ENCODE measurements at regions not wholly inside any gene's neighbourhood (a gene's known extent, or its start where the extent isn't known, plus 50 kb on each side); places are given as distances from the start of the nearest gene placed in this dataset.

DNA sequence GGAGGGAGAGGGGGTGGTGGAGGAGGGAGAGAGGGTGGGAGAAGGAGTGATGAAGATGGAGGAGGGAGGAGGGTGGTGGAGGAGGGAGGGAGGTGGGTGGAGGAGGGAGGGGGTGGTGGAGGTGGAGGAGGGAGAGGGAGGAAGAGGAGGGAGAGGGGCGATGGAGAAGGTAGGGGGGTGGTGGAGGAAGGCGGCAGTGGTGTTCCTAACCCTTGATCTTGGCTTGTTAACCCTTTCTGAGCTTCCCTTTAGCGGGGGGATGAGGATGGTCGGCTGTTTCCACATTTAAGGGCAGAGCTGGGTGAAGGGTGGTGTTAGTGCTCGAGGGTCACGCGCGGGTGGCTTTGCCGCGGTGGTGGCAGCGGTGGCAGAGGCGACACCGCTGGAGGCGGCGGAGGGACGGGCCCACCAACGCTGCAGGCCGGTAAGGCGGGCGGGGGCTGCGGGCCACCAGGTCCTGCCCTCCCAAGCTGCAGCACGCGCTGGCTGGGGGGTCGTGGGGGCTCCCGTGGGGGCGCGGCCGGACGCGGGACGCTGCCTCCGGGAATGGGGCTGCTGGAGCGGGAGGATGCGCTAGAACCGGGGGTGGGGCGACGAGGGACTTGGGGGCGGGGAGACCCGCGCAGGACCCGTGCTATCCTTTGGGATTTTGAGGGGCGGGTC lies 156.3 kb downstream of the PTPN11 start:
- DNase-seq (no peak), ATAC-seq (no peak)
- in situ Hi-C loops (cut with MboI; ENCODE audit: low sequenced_read_pairs in 4 of 4) (no loop called here), intact Hi-C loops (cut with DNase I; ENCODE audit: low total_unique reads) (no loop called here)
- H3K27ac ChIP-seq = no peak overlapping the region
- H3K4me1 ChIP-seq = no peaks in the 10 kb centered on the region
- TF ChIP-seq, protein P1, sequence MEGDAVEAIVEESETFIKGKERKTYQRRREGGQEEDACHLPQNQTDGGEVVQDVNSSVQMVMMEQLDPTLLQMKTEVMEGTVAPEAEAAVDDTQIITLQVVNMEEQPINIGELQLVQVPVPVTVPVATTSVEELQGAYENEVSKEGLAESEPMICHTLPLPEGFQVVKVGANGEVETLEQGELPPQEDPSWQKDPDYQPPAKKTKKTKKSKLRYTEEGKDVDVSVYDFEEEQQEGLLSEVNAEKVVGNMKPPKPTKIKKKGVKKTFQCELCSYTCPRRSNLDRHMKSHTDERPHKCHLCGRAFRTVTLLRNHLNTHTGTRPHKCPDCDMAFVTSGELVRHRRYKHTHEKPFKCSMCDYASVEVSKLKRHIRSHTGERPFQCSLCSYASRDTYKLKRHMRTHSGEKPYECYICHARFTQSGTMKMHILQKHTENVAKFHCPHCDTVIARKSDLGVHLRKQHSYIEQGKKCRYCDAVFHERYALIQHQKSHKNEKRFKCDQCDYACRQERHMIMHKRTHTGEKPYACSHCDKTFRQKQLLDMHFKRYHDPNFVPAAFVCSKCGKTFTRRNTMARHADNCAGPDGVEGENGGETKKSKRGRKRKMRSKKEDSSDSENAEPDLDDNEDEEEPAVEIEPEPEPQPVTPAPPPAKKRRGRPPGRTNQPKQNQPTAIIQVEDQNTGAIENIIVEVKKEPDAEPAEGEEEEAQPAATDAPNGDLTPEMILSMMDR (IDR thresholded peaks at IDR 0.05 in 4 of 5, conservative IDR thresholded peaks at IDR 0.05 in 1 of 5) = no peak
- no peak for TF ChIP-seq POLR2A (IDR thresholded peaks at IDR 0.05)
- H3K36me3 ChIP-seq = no peaks in the 10 kb centered on the region
- no peaks in the 10 kb centered on the region for H3K9me3 ChIP-seq
- no peak overlapping the region for H3K4me3 ChIP-seq
- H3K27me3 ChIP-seq = peaks cover 11 to 28% (median 21%) of the 10 kb centered on the region in 3 donors

GRCh38 chr12:112575559-112576067 lies 156.9 kb downstream of the PTPN11 start:
- intact Hi-C loops (cut with DNase I; ENCODE audit: low total_unique reads) = no loop called here
- Histone ChIP-seq H3K4me1 (no peaks in the 10 kb centered on the region), H3K27me3 (peaks cover 11 to 28% (median 21%) of the 10 kb centered on the region in 3 donors), H3K36me3 (no peaks in the 10 kb centered on the region), H3K4me3 (no peak overlapping the region), H3K27ac (no peak overlapping the region), H3K9me3 (no peaks in the 10 kb centered on the region)
- ATAC-seq (no peak), DNase-seq (no peak)
- TF ChIP-seq POLR2A (IDR thresholded peaks at IDR 0.05) = no peak
- TF ChIP-seq, protein P1 (IDR thresholded peaks at IDR 0.05 in 4 of 5, conservative IDR thresholded peaks at IDR 0.05 in 1 of 5) = no peak
- in situ Hi-C loops (cut with MboI; ENCODE audit: low sequenced_read_pairs in 4 of 4) = no loop called here

GRCh38 chr12:112577473-112578329 lies 159.0 kb downstream of the PTPN11 start:
- TF ChIP-seq POLR2A (IDR thresholded peaks at IDR 0.05) = no peak
- TF ChIP-seq, protein P1 (IDR thresholded peaks at IDR 0.05 in 4 of 5, conservative IDR thresholded peaks at IDR 0.05 in 1 of 5) = no peak
- in situ Hi-C loops (cut with MboI; ENCODE audit: low sequenced_read_pairs in 4 of 4) = no loop called here
- no peaks in the 10 kb centered on the region for H3K9me3 ChIP-seq

DNA sequence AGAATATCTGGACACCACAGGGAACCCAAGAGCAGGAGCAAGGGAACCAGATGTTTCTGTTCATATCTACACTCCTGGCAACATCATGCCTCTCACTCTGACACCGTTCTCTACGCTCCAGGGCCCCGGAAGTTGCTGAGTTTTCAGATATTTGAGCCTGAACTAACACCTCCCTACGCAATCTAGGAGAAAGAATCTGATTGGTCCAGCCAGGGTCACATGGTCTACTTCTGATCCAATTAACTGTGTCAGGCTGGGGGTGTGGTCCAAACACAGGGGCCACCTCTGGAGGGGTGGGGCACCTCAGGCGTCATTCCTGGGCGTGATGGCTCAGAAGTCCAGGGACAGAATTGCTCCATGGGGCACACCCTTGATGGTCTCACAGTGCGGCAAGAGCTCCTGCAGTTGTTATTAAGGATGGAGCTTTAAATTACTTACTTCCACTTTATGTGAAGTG lies 165.5 kb downstream of the PTPN11 start:
- Histone ChIP-seq H3K9me3 (no peaks in the 10 kb centered on the region), H3K36me3 (no peaks in the 10 kb centered on the region), H3K4me3 (no peak overlapping the region), H3K4me1 (no peaks in the 10 kb centered on the region), H3K27me3 (no peaks in the 10 kb centered on the region), H3K27ac (no peak overlapping the region)
- in situ Hi-C loops (cut with MboI; ENCODE audit: low sequenced_read_pairs in 4 of 4) (no loop called here), intact Hi-C loops (cut with DNase I; ENCODE audit: low total_unique reads) (no loop called here)
- DNase-seq (no peak), ATAC-seq (no peak)
- TF ChIP-seq, protein P1 (IDR thresholded peaks at IDR 0.05 in 4 of 5, conservative IDR thresholded peaks at IDR 0.05 in 1 of 5) = no peak
- no peak for TF ChIP-seq POLR2A (IDR thresholded peaks at IDR 0.05)

More at GRCh38 chr12:112577473-112578329, 159.0 kb downstream of the PTPN11 start:
- ATAC-seq (no peak), DNase-seq (no peak)
- no peaks in the 10 kb centered on the region for H3K4me1 ChIP-seq
- peaks cover 10 to 21% (median 20%) of the 10 kb centered on the region in 3 donors for H3K27me3 ChIP-seq
- H3K36me3 ChIP-seq = no peaks in the 10 kb centered on the region
- H3K4me3 ChIP-seq = no peak overlapping the region
- intact Hi-C loops (cut with DNase I; ENCODE audit: low total_unique reads) = no loop called here
- no peak overlapping the region for H3K27ac ChIP-seq
